MM.1S (cell line): ENCODE measurements at regions not wholly inside any gene's neighbourhood (a gene's known extent, or its start where the extent isn't known, plus 50 kb on each side); places are given as distances from the start of the nearest gene placed in this dataset.

Experiments
- DNase-seq: peaks from one replicate; pipeline ENCODE4 v3.0.0-alpha.2; 2015
- H2AFZ ChIP-seq: fragments of 300-600 bp; sonication (generic); 2 replicates; pipeline ENCODE4 v1.6.0; 2016; ENCODE audit warnings: antibody characterized with exemption, low read length
- H3F3A ChIP-seq: fragments of 300-600 bp; sonication (generic); 2 replicates; pipeline ENCODE4 v1.6.1; 2016; ENCODE audit warnings: mild to moderate bottlenecking, antibody characterized with exemption, low read length, moderate library complexity, mixed read lengths; ENCODE audit not compliant: insufficient read depth
- H3K27ac ChIP-seq: fragments of 300-600 bp; sonication (generic); 2 replicates; pipeline ENCODE4 v1.5.1; 2016; ENCODE audit warnings: mild to moderate bottlenecking, low read length
- H3K27me3 ChIP-seq: fragments of 300-600 bp; sonication (generic); replicated peaks from 2 replicates; pipeline ENCODE4 v1.6.0; 2016; ENCODE audit warnings: low read length; ENCODE audit not compliant: insufficient read depth
- H3K36me3 ChIP-seq: fragments of 300-600 bp; sonication (generic); replicated peaks from 2 replicates; pipeline ENCODE4 v1.6.1; 2016; ENCODE audit warnings: mild to moderate bottlenecking, low read length, mixed read lengths; ENCODE audit not compliant: insufficient read depth
- H3K4me1 ChIP-seq: fragments of 300-600 bp; sonication (generic); 2 replicates; pipeline ENCODE4 v1.6.1; 2016; ENCODE audit warnings: low read length, mixed read lengths
- H3K4me2 ChIP-seq: fragments of 300-600 bp; sonication (generic); 2 replicates; pipeline ENCODE4 v1.6.0; 2016; ENCODE audit warnings: low read depth, low read length
- H3K4me3 ChIP-seq: fragments of 300-600 bp; sonication (generic); 2 replicates; pipeline ENCODE4 v1.5.1; 2016; ENCODE audit warnings: low read length, mixed read lengths
- H3K79me2 ChIP-seq: fragments of 300-600 bp; sonication (generic); 2 replicates; pipeline ENCODE4 v1.6.1; 2016; ENCODE audit warnings: mixed run types, low read length, mixed read lengths
- H3K9ac ChIP-seq: fragments of 300-600 bp; sonication (generic); 2 replicates; pipeline ENCODE4 v1.6.1; 2016; ENCODE audit warnings: low read length, mixed read lengths
- H3K9me2 ChIP-seq: fragments of 300-600 bp; sonication (generic); replicated peaks from 2 replicates; pipeline ENCODE4 v1.6.1; 2016; ENCODE audit warnings: mild to moderate bottlenecking, low read length, mixed read lengths; ENCODE audit not compliant: insufficient read depth
- H3K9me3 ChIP-seq: fragments of 300-600 bp; sonication (generic); replicated peaks from 2 replicates; pipeline ENCODE4 v1.6.1; 2016; ENCODE audit warnings: mild to moderate bottlenecking, low read length, mixed read lengths; ENCODE audit not compliant: insufficient read depth
- H4K20me1 ChIP-seq: fragments of 300-600 bp; sonication (generic); 2 replicates; pipeline ENCODE4 v1.6.1; 2016; ENCODE audit warnings: mild to moderate bottlenecking, low read length, moderate library complexity, mixed read lengths; ENCODE audit not compliant: insufficient read depth
- EZH2 ChIP-seq: fragments of 300-600 bp; sonication (generic); optimal IDR thresholded peaks from 2 replicates; pipeline ENCODE3; 2017; ENCODE audit warnings: low read depth, mild to moderate bottlenecking, antibody characterized with exemption, low read length, mixed read lengths
- EZH2phosphoT487 ChIP-seq: fragments of 300-600 bp; sonication (generic); IDR thresholded peaks from 2 replicates; pipeline ENCODE4 v1.6.1; 2018; ENCODE audit warnings: antibody characterized with exemption, low read length
- TF ChIP-seq, protein P1 (sequence below): fragments of 300-600 bp; sonication (generic); IDR thresholded peaks from 2 replicates; pipeline ENCODE4 v1.5.1; 2016; ENCODE audit warnings: antibody characterized with exemption, low read length, mixed read lengths

- H3K9me3 ChIP-seq = no peaks in the 10 kb centered on the region
- no peaks in the 10 kb centered on the region for H3K79me2 ChIP-seq
- no peak overlapping the region for H3K4me2 ChIP-seq
- H3K4me1 ChIP-seq = no peaks in the 10 kb centered on the region
- no peaks in the 10 kb centered on the region for H3K27me3 ChIP-seq
- no peak overlapping the region for H2AFZ ChIP-seq
- H3K27ac ChIP-seq = no peak overlapping the region
- H3K36me3 ChIP-seq = no peaks in the 10 kb centered on the region
- H4K20me1 ChIP-seq = no peaks in the 10 kb centered on the region
- no peak overlapping the region for H3K9ac ChIP-seq
- H3K9me2 ChIP-seq = no peaks in the 10 kb centered on the region
- DNase-seq = no peak
- H3K4me3 ChIP-seq = no peak overlapping the region
- no peak for TF ChIP-seq EZH2
- TF ChIP-seq EZH2phosphoT487 = no peak
- TF ChIP-seq, protein P1, sequence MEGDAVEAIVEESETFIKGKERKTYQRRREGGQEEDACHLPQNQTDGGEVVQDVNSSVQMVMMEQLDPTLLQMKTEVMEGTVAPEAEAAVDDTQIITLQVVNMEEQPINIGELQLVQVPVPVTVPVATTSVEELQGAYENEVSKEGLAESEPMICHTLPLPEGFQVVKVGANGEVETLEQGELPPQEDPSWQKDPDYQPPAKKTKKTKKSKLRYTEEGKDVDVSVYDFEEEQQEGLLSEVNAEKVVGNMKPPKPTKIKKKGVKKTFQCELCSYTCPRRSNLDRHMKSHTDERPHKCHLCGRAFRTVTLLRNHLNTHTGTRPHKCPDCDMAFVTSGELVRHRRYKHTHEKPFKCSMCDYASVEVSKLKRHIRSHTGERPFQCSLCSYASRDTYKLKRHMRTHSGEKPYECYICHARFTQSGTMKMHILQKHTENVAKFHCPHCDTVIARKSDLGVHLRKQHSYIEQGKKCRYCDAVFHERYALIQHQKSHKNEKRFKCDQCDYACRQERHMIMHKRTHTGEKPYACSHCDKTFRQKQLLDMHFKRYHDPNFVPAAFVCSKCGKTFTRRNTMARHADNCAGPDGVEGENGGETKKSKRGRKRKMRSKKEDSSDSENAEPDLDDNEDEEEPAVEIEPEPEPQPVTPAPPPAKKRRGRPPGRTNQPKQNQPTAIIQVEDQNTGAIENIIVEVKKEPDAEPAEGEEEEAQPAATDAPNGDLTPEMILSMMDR = no peak
- no peaks in the 10 kb centered on the region for H3F3A ChIP-seq
These were observed 611.6 kb downstream of the FBXO15 start for GRCh38 chr18:73535990-73536389.

- TF ChIP-seq, protein P1 = no peak
- TF ChIP-seq EZH2 (no peak), EZH2phosphoT487 (no peak)
- no peak overlapping the region for H2AFZ ChIP-seq
- no peaks in the 10 kb centered on the region for H3F3A ChIP-seq
- H3K79me2 ChIP-seq = no peaks in the 10 kb centered on the region
- no peak overlapping the region for H3K4me3 ChIP-seq
- no peak overlapping the region for H3K9ac ChIP-seq
- no peaks in the 10 kb centered on the region for H4K20me1 ChIP-seq
- H3K9me3 ChIP-seq = no peaks in the 10 kb centered on the region
- H3K4me1 ChIP-seq = no peaks in the 10 kb centered on the region
- H3K9me2 ChIP-seq = no peaks in the 10 kb centered on the region
- H3K27me3 ChIP-seq = no peaks in the 10 kb centered on the region
- no peak overlapping the region for H3K27ac ChIP-seq
- H3K36me3 ChIP-seq = no peaks in the 10 kb centered on the region
- no peak overlapping the region for H3K4me2 ChIP-seq
- DNase-seq = no peak
These were observed 612.4 kb downstream of the FBXO15 start for GRCh38 chr18:73535189-73535588.

- Histone ChIP-seq H3K4me2 (no peak overlapping the region), H4K20me1 (no peaks in the 10 kb centered on the region), H3K4me3 (no peak overlapping the region), H3F3A (no peaks in the 10 kb centered on the region), H3K36me3 (no peaks in the 10 kb centered on the region), H2AFZ (no peak overlapping the region), H3K4me1 (no peaks in the 10 kb centered on the region), H3K27me3 (no peaks in the 10 kb centered on the region), H3K9me2 (no peaks in the 10 kb centered on the region), H3K27ac (no peak overlapping the region), H3K79me2 (no peaks in the 10 kb centered on the region), H3K9ac (no peak overlapping the region), H3K9me3 (no peaks in the 10 kb centered on the region)
- DNase-seq = no peak
- no peak for TF ChIP-seq EZH2
- TF ChIP-seq EZH2phosphoT487 = no peak
- TF ChIP-seq, protein P1 = no peak
These were observed 616.0 kb downstream of the FBXO15 start for GRCh38 chr18:73531601-73532000.
